ENCODE measurements at regions not wholly inside any gene's neighbourhood (a gene's known extent, or its start where the extent isn't known, plus 50 kb on each side); places are given as distances from the start of the nearest gene placed in this dataset.

DNA sequence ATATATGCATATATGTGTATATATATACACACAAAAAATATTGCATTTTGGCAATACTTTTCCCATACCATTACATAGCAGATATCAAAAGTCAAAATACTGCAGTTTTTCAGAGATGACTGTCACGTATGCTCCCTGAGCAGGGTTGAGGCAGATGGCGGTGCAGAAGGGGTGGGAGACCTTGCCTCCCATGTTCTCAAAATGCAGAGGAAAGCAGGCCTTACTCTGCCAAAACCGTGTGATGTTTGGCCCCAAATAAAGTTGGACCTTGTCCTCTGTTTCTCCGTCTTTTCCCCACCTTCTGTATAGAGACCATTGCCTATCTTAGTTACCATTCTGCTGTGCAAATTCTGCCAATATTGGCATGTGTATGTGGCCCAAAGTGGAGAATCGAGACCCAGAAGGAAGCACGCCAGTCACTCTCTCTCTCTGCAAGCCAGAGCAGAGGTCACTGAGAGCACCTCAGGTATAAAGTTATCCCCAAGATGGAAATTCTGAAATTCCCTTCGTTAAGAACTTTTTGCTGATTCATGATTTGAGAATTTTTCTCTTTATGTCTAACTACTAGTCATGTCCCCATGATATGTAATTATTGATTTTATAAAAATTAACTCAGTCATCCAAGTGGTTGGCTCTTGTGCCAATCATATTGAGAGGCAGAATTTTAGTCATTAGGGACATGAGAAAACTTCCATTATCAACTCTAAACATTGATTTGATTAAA is 898.8 kb downstream of the EPHA4 start:
- TF ChIP-seq CTCF (IDR thresholded peaks at IDR 0.05) (no peak), POLR2A (IDR thresholded peaks at IDR 0.05) (no peak)
